ENCODE measurements at regions not wholly inside any gene's neighbourhood (a gene's known extent, or its start where the extent isn't known, plus 50 kb on each side); places are given as distances from the start of the nearest gene placed in this dataset.

- no peak for TF ChIP-seq EZH2 (IDR thresholded peaks at IDR 0.05)
- TF ChIP-seq POLR2AphosphoS5 (IDR thresholded peaks at IDR 0.05; ENCODE audit: borderline replicate concordance, low read depth, low read length) = no peak
Observed at GRCh38 chr16:66044556-66044955, 321.9 kb upstream of the CDH5 start.
